Testis (tissue), 2 donors: ENCODE measurements at regions not wholly inside any gene's neighbourhood (a gene's known extent, or its start where the extent isn't known, plus 50 kb on each side); places are given as distances from the start of the nearest gene placed in this dataset.

Source experiments
- DNase-seq: peaks from one replicate; pipeline ENCODE4 v3.0.0-alpha.2; 2019
- H3K27ac ChIP-seq, 2 donors: fragments of 200-600 bp; sonication (generic); one replicate each; pipeline ENCODE4 v1.5.1; 2019
- H3K27me3 ChIP-seq: fragments of 200-600 bp; sonication (generic); one replicate; pipeline ENCODE4 v1.5.1; 2019
- H3K36me3 ChIP-seq: fragments of 200-600 bp; sonication (generic); one replicate; pipeline ENCODE4 v1.5.1; 2017; ENCODE audit warnings: low read depth; ENCODE audit errors: missing control alignments
- H3K4me1 ChIP-seq: fragments of 200-600 bp; sonication (generic); one replicate; pipeline ENCODE4 v1.5.1; 2019
- H3K4me3 ChIP-seq, 2 donors: fragments of 200-600 bp; sonication (generic); one replicate each; pipeline ENCODE4 v1.5.1; 2017 to 2019
- H3K9me3 ChIP-seq: fragments of 200-600 bp; sonication (generic); one replicate; pipeline ENCODE4 v1.5.1; 2017
- POLR2A ChIP-seq: fragments of 450-650 bp; IDR thresholded peaks from one replicate; pipeline ENCODE4 v1.6.1; 2017; ENCODE audit warnings: antibody characterized with exemption, mild to moderate bottlenecking, moderate library complexity
- WGBS, 2 donors: methylation state at CpG; one replicate each; pipeline ENCODE4 v1.1.5; 2018; 5-methylcytosine and 5-hydroxymethylcytosine counted together
- intact Hi-C: fragments of 100-400 bp; cut with DNase I; formaldehyde crosslinking; loops from one replicate; pipeline ENCODE4 v1.15.1; 2023; ENCODE audit warnings: low total_unique reads
- TF ChIP-seq, protein P1 (sequence below), 3 experiments: fragments of 450-650 bp in 2 of 3; fragments of 200-600 bp in 1 of 3; sonication (generic) in 1 of 3; IDR thresholded peaks; one replicate each; pipeline ENCODE4 v1.5.1; 2016 to 2019; ENCODE audit warnings: antibody characterized with exemption in 3 of 3, mild to moderate bottlenecking in 2 of 3, moderate library complexity in 1 of 3

DNA sequence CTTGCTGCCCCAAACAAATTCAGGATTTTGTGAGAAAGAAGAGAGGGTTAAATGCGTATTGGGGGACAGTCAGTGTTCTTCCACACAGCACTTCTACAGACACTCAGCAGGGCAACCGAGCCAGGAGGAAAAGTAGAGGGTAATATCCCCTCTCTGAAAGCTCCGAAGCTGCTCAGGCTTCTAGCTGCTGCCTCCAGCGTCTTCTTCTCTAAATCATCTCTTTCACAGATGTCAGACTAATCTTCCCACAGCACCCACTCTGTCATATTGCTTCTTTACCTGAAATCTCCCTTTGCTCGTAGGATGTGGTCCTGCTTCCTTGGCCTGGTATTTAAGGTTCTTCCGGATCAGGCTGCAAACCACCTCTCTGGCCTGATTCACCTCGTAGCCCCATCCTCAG lies 117.6 kb upstream of the HAAO start:
- intact Hi-C loops = no loop called here
- WGBS, 2 donors = 83 to 85% methylated on average over 7 of the region's 7 CpGs
- Histone ChIP-seq H3K27me3 (no peaks in the 10 kb centered on the region), H3K4me3 (no peak overlapping the region), H3K9me3 (no peaks in the 10 kb centered on the region), H3K36me3 (no peaks in the 10 kb centered on the region), H3K27ac (no peak overlapping the region), H3K4me1 (peaks cover 47% of the 10 kb centered on the region)
- TF ChIP-seq POLR2A = no peak
- TF ChIP-seq, protein P1, sequence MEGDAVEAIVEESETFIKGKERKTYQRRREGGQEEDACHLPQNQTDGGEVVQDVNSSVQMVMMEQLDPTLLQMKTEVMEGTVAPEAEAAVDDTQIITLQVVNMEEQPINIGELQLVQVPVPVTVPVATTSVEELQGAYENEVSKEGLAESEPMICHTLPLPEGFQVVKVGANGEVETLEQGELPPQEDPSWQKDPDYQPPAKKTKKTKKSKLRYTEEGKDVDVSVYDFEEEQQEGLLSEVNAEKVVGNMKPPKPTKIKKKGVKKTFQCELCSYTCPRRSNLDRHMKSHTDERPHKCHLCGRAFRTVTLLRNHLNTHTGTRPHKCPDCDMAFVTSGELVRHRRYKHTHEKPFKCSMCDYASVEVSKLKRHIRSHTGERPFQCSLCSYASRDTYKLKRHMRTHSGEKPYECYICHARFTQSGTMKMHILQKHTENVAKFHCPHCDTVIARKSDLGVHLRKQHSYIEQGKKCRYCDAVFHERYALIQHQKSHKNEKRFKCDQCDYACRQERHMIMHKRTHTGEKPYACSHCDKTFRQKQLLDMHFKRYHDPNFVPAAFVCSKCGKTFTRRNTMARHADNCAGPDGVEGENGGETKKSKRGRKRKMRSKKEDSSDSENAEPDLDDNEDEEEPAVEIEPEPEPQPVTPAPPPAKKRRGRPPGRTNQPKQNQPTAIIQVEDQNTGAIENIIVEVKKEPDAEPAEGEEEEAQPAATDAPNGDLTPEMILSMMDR (IDR thresholded peaks at IDR 0.05) = no peak
- DNase-seq = no peak

DNA sequence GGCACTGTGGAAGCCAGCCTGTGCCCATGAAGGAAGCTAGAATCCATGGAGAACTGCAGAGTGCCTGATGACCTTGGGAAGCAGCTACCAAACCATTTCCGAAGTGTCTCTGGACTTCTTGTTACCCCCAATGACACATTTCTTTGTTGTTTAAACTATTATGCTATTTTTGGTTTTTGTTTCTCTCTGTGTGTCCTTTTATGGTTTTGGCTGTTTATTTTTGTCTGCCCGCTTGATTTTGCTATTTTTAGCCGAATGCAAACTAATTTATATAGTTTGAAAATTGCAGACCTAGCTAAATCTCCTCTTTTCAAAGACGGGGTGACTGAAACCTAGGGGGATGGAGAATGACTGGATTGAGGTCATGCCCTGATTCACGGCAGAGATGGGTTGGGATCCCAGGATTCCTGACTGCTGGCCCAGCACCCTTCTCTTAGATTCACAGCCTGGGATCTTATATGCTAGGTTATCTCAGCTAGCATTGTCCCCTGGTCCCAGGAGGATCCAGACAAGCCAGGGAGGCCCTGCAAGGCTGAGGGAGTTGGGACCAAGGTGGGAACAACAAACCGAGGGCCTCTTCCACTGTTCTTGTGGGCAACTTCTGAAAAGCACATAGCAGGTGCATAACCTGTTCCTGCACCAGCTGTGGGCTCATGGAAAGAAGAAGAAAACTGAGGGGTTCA lies 116.3 kb upstream of the HAAO start:
- Histone ChIP-seq H3K27me3 (no peaks in the 10 kb centered on the region), H3K4me1 (peaks cover 48% of the 10 kb centered on the region), H3K27ac (peak overlapping the region; percentile 61 to 77), H3K4me3 (no peak overlapping the region), H3K9me3 (no peaks in the 10 kb centered on the region), H3K36me3 (no peaks in the 10 kb centered on the region)
- intact Hi-C loops = no loop called here
- TF ChIP-seq, protein P1 (IDR thresholded peaks at IDR 0.05) = no peak
- TF ChIP-seq POLR2A = no peak
- no peak for DNase-seq
- 46 to 56% methylated on average over 6 of the region's 6 CpGs for WGBS, 2 donors

DNA sequence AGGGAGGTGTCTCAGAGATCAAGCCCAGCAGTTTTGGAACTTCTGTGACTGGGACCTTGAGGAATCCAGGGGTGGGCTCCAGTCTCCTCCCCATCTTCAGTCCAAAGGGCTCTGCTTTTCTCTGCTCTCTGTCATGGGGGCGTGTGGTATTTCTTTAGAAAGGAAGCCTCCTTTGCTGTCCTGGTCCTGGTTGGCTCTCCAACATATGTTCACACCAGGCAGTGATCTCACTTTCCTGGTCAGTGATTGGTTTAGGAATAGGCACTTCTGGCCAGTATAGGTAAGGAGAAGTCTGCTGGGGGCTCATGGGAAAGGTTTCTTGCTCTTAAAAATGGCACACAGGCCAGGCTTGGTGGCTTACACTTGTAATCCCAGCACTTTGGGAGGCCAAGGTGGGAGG lies 115.5 kb upstream of the HAAO start:
- intact Hi-C loops = no loop called here
- 73 to 85% methylated on average over 1 of the region's 1 CpG for whole genome bisulfite sequencing, 2 donors
- Histone ChIP-seq H3K9me3 (no peaks in the 10 kb centered on the region), H3K27me3 (no peaks in the 10 kb centered on the region), H3K4me3 (no peak overlapping the region), H3K27ac (peak overlapping the region; percentile 61 to 77), H3K36me3 (no peaks in the 10 kb centered on the region), H3K4me1 (peaks cover 53% of the 10 kb centered on the region)
- TF ChIP-seq, protein P1 (IDR thresholded peaks at IDR 0.05) = no peak
- no peak for TF ChIP-seq POLR2A
- no peak for DNase-seq

- no peak overlapping the region for H3K4me3 ChIP-seq
- intact Hi-C loops = no loop called here
- TF ChIP-seq, protein P1 (IDR thresholded peaks at IDR 0.05) = no peak
- TF ChIP-seq POLR2A = no peak
- H3K27me3 ChIP-seq = no peaks in the 10 kb centered on the region
- H3K9me3 ChIP-seq = no peaks in the 10 kb centered on the region
- no peaks in the 10 kb centered on the region for H3K36me3 ChIP-seq
- peak overlapping the region; percentile 61 to 77 for H3K27ac ChIP-seq
- 28 to 40% methylated on average over 15 of the region's 15 CpGs for WGBS, 2 donors
- H3K4me1 ChIP-seq = peaks cover 53% of the 10 kb centered on the region
- peak; percentile 77 for DNase-seq
Observed at GRCh38 chr2:42906557-42907411, 114.4 kb upstream of the HAAO start.
